ENCODE measurements at regions not wholly inside any gene's neighbourhood (a gene's known extent, or its start where the extent isn't known, plus 50 kb on each side); places are given as distances from the start of the nearest gene placed in this dataset.

- no peak for DNase-seq
Measured at GRCh38 chr2:41826921-41827320, 220.9 kb upstream of the PKDCC start.

- DNase-seq: no peak
Measured at GRCh38 chr2:41827354-41827971, 220.4 kb upstream of the PKDCC start.

GRCh38 chr2:41828052-41828643 is 219.7 kb upstream of the PKDCC start:
- DNase-seq: no peak

GRCh38 chr2:41829052-41829451 is 218.8 kb upstream of the PKDCC start:
- no peak for DNase-seq

GRCh38 chr2:41830600-41830999 is 217.2 kb upstream of the PKDCC start:
- no peak for DNase-seq

- no peak for DNase-seq
Measured at GRCh38 chr2:41832218-41832617, 215.6 kb upstream of the PKDCC start.

GRCh38 chr2:41835401-41835800 is 212.4 kb upstream of the PKDCC start:
- no peak for DNase-seq

- DNase-seq: no peak
Measured at GRCh38 chr2:41836948-41837347, 210.9 kb upstream of the PKDCC start.

- DNase-seq: no peak
Measured at GRCh38 chr2:41837610-41838009, 210.2 kb upstream of the PKDCC start.

- peak; percentile 60 for DNase-seq
Measured at GRCh38 chr2:41840702-41841551, 206.9 kb upstream of the PKDCC start.

- DNase-seq: no peak
Measured at GRCh38 chr2:41846962-41847361, 200.9 kb upstream of the PKDCC start.

GRCh38 chr2:41847744-41848441 is 199.9 kb upstream of the PKDCC start:
- no peak for DNase-seq

- DNase-seq: no peak
Measured at GRCh38 chr2:41851554-41851953, 196.3 kb upstream of the PKDCC start.

GRCh38 chr2:41853427-41854191 is 194.2 kb upstream of the PKDCC start:
- DNase-seq: no peak

GRCh38 chr2:41854227-41854626 is 193.6 kb upstream of the PKDCC start:
- no peak for DNase-seq

- no peak for DNase-seq
Measured at GRCh38 chr2:41856946-41857345, 190.9 kb upstream of the PKDCC start.

GRCh38 chr2:41859615-41860514 is 188.0 kb upstream of the PKDCC start:
- no peak for DNase-seq

- no peak for DNase-seq
Measured at GRCh38 chr2:41863062-41863461, 184.8 kb upstream of the PKDCC start.

- DNase-seq: no peak
Measured at GRCh38 chr2:41865263-41865662, 182.6 kb upstream of the PKDCC start.

GRCh38 chr2:41867553-41867952 is 180.3 kb upstream of the PKDCC start:
- DNase-seq: no peak

GRCh38 chr2:41869542-41870264 is 178.1 kb upstream of the PKDCC start:
- DNase-seq: peak; percentile 40
